ENCODE measurements at regions not wholly inside any gene's neighbourhood (a gene's known extent, or its start where the extent isn't known, plus 50 kb on each side); places are given as distances from the start of the nearest gene placed in this dataset.
"Not testable (repeated sequence)": the region's sequence is repeated elsewhere in the genome, so short reads cannot be mapped to it uniquely, and the experiment has no call there.

DNA sequence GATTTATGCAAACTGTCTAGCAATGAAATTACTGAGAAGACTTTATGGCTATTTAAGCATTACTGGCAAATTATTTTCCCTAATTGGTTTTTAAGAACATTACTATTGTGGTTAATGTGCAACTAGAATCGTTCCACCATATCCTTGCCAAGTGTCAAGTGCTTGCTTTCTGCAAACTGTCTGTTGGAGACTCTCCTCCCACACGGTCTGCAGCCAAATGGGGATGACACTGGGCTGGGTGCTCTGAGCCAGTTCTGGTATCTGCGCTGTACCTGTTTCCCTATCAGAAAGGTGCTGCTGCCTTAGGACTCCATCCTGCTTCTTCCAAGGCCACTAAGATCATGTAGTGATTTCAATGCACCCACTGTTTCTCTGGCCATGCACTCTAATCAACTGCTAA is 110.4 kb downstream of the RAMP3 start:
- DNase-seq: no peak

DNA sequence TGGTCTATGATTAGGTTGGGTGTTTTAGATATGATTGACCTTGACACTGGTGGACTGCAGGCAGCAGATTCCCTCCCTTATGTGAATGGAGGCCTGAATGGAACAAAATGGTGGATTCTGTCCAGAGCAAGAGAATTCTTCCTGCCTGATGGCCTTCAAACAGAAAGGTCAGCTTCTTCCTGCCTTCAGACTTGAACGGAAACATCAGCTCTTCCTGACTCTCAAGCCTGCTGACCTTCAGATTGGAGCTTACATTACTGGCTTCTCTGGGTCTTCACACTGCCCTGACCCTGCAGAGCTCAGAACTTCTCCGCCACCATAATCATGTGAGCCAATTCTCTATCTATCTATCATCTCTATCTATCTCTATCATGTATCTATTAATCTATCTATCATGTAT is 111.6 kb downstream of the RAMP3 start:
- no peak for DNase-seq

GRCh38 chr7:45278763-45279398 is 121.3 kb downstream of the RAMP3 start:
- no peak for DNase-seq

DNA sequence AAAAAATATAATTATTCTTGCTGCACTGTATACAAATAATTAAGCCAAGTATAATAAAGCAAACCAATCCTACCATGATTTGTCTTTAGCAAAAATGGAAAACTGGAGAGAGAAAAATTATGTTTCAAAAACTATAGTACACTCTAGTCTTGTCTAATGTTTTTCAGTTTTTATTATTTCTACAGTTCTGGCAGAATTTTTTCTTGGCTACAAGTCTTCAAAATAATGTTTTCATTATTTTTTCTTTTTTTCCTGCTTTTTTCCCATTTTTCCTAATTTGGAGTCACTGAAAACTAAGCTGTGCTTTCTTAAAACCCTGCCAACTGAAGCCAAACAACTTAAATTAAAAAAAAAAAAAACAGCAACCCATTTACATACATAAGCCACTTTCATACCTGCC is 132.0 kb downstream of the RAMP3 start:
- DNase-seq: not testable (repeated sequence)

- DNase-seq: no peak
These were observed 133.3 kb downstream of the RAMP3 start for GRCh38 chr7:45290880-45291279.

DNA sequence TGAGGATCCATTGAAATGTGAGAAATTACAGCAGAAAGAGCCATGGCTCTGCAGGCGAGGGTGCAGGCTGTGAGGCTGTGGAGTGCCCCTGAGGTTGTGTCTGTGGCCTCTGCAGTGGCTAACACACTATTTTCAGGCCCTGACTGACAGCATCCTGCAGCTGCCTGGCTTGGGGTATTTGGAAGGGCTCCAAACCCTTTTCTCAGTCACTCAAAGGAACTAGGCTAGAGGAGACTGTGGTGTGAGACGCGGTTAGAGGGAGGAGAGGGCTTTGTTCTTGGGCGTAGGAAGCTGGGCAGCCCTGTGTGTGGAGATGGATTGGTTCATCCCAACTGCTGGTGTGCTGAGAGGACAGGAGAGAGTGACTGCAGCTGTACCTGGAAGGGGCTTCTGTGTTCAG is 134.9 kb downstream of the RAMP3 start:
- DNase-seq: no peak

- DNase-seq: no peak
These were observed 135.8 kb downstream of the RAMP3 start for GRCh38 chr7:45293295-45293942.

- DNase-seq: no peak
These were observed 137.0 kb downstream of the RAMP3 start for GRCh38 chr7:45294559-45294958.

GRCh38 chr7:45295222-45295621 is 137.6 kb downstream of the RAMP3 start:
- no peak for DNase-seq

DNA sequence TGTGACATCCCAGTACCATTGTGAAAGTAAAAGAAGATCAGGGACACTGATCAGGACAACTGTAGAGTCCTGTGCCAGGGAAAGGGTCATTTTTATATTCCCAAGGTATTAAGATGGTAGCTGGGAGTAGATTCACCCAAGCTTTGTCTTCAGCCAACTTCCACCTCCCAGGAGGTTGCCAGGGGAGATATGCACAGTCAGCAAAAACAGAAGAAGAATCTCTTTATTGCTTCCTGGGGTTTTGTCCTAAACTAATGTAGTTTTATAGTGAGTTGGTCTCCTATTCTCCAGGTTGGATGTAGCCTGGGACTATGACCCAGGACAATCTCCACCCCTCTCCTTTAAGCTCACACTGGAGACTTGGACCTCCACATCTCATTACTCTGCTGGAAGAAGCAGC is 139.2 kb downstream of the RAMP3 start:
- no peak for DNase-seq

DNA sequence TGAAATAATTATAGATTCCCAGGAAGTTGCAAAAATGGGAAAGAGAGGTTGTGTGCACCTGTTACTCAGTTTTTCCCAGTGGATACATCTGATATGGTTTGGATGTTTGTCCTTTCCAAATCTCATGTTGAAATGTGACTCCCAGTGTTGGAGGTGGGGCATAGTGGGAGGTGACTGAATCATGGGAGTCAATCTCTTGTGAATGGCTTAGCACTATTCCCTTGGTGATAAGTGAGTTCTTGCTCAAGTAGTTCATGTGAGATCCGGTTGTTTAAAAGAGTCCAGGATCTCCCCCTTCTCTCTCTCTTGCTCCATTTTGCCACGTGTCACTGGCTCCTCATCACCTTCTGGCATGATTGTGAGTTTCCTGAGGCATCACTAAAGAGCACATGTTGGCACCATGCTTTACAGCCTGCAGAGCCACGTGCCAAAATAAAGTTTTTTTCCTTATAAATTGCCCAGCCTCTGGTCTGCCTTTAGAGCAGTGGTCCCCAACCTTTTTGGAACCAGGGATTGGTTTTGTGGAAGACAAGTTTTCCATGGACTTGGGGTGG is 149.2 kb downstream of the RAMP3 start:
- no peak for DNase-seq

DNA sequence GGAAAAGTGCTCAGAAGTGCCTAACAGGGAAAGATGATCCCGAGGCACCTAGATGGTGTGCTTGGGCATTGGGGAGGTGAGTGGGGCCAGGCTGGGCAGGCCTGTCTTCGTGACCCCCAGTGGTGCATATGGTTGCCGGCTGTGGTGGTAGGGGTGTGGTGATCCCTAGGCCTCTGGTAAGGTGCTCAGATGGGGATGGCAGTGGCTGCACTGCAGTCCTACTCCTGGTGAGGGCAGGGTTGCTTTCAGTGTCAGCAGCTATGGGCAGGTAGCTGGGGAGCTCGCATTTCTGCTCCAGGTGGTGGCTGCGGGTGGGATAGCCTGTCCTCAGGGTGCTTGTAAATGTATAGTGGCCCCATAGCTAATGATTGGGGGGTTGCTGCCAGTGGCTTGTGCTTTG is 154.0 kb downstream of the RAMP3 start:
- no peak for DNase-seq

DNA sequence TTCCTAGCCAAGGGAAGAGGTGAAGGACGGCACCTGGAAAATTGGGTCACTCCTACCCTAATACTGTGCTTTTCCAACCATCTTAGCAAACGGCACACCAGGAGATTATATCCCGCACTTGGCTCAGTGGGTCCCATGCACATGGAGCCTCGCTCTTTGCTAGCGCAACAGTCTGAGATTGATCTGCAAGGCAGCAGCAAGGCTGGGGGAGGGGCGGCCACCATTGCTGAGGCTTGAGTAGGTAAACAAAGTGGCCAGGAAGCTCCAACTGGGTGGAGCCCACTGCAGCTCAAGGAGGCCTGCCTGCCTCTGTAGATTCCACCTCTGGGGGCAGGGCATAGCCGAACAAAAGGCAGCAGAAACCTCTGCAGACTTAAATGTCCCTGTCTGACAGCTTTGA is 157.9 kb downstream of the RAMP3 start:
- DNase-seq: not testable (repeated sequence)

- no peak for DNase-seq
These were observed 167.2 kb downstream of the RAMP3 start for GRCh38 chr7:45324683-45325237.

GRCh38 chr7:45325378-45325777 is 167.8 kb downstream of the RAMP3 start:
- no peak for DNase-seq

DNA sequence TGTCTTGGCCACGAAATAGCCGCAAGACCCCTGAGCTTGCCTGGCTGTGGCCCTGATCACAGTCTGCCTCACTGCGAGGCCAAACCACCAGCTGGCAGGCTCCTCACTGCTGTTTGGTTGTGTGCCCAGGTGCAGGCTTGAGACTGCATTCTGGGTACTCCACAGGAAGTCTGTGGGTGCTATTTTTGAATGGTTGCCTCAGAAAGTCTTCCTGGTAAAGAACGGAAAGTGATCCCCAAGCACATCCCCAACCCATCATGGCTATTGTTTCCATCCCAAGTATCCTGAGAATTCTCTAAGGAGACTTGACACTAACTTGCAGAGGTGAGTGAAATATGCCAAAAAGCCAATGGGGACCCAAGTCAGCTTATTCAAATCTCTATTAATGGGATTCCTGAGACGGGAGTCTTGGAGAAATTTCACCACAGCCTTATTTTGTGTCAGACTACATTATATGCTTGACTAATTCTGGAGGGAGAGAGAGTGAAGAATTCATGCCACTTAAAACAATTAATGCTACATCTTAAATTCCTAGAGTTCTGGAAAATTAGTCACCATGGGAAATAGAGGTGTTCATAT is 170.9 kb downstream of the RAMP3 start:
- DNase-seq: no peak

DNA sequence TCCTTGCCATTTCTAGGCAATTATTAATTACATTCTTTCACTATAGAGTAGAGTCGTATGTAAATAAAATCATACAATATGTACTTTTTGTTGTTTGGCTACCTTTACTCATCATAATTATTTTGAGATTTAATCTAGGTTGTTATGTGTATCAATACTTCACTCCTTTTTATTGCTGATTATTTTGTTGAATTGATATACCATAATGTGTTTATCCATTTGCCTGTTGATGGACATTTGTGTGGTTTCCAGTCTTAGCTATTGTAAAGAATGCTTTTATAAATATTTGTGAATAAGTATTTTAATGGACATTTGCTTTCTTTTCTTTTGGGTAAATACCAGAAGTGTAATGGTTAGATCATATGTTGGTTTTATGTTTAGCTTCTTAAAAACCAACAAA is 174.0 kb downstream of the RAMP3 start:
- no peak for DNase-seq

DNA sequence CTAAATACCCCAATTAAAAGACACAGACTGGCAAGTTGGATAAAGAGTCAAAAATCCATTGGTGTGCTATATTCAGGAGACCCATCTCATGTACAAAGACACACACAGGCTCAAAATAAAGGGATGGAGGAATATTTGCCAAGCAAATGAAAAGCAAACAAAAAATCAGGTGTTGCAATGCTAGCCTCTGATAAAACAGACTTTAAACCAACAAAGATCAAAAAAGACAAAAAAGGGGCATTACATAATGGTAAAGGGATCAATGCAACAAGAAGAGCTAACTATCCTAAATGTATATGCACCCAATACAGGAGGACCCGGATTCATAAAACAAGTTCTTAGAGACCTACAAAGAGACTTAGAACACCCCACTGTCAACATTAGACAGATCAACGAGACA is 177.4 kb downstream of the RAMP3 start:
- DNase-seq: not testable (repeated sequence)

GRCh38 chr7:45342236-45342635 is 184.6 kb downstream of the RAMP3 start:
- DNase-seq: no peak

DNA sequence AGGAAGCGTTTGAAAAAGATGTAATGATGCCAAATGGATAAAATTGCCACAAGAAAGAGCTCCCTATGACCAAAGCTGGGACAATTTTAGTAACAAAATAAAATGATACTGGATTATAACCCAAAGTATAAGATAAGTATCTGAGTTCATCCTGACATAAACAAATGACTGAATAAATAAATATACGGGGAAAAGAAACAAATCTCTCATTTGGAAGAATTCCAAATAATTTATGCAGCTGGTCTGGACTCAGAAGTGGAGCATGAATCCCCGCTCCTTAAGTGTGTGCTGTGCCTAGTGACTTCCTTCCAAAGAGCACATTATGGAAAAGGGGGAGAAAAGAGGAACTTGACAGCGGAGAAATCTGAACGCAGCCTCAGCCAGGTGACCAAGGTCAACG is 186.2 kb downstream of the RAMP3 start:
- no peak for DNase-seq

- no peak for DNase-seq
These were observed 190.2 kb downstream of the RAMP3 start for GRCh38 chr7:45347804-45348203.

GRCh38 chr7:45349090-45349489 is 191.5 kb downstream of the RAMP3 start:
- DNase-seq: no peak

DNA sequence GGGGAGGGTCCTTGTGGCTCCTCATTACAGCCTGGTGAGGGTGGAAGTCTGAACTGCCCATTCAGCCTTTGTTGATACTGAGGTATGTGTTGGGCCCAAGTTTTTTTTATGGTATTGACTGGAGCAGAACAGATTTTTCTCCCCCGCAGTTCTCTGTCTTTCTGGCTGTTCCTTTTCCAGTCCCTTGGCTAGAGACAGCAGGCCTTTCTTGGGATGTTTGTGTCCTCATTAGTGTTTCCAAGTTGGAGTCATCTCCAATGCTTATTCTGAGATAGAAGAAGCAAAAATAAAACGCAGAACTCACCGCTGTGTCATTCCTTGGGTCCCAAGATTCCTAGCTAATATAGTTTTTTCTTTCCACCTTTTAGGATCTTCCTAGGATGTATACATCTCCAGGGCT is 193.3 kb downstream of the RAMP3 start:
- DNase-seq: no peak

GRCh38 chr7:45358287-45358686 is 200.7 kb downstream of the RAMP3 start:
- DNase-seq: no peak
